Karpas-422 (cell line): ENCODE measurements at regions not wholly inside any gene's neighbourhood (a gene's known extent, or its start where the extent isn't known, plus 50 kb on each side); places are given as distances from the start of the nearest gene placed in this dataset.

Experiments used
- DNase-seq: peaks from one replicate; pipeline ENCODE4 v3.0.0-alpha.2; 2015
- H2AFZ ChIP-seq: fragments of 200-600 bp; sonication (generic); 2 replicates; pipeline ENCODE4 v1.6.1; 2014; ENCODE audit warnings: antibody characterized with exemption, low read length, mixed read lengths
- H3K27ac ChIP-seq: fragments of 200-600 bp; sonication (generic); 2 replicates; pipeline ENCODE4 v1.5.1; 2014; ENCODE audit warnings: mild to moderate bottlenecking, low read length, moderate library complexity
- H3K27me3 ChIP-seq: fragments of 200-600 bp; sonication (generic); 2 replicates; pipeline ENCODE4 v1.6.1; 2014; ENCODE audit warnings: low read length, mixed read lengths
- H3K36me3 ChIP-seq: fragments of 200-600 bp; sonication (generic); 2 replicates; pipeline ENCODE4 v1.6.1; 2014; ENCODE audit warnings: low read length, mixed read lengths; ENCODE audit not compliant: insufficient read depth
- H3K4me1 ChIP-seq: fragments of 200-600 bp; sonication (generic); 2 replicates; pipeline ENCODE4 v1.6.1; 2014; ENCODE audit warnings: mild to moderate bottlenecking, low read length, mixed read lengths
- H3K4me2 ChIP-seq: fragments of 200-600 bp; sonication (generic); 2 replicates; pipeline ENCODE4 v1.6.1; 2014; ENCODE audit warnings: low read length, low read depth, mild to moderate bottlenecking; ENCODE audit not compliant: poor library complexity, severe bottlenecking
- H3K4me3 ChIP-seq: fragments of 200-600 bp; sonication (generic); 2 replicates; pipeline ENCODE4 v1.5.1; 2014; ENCODE audit warnings: mild to moderate bottlenecking, antibody characterized with exemption, low read length, mixed read lengths
- H3K79me2 ChIP-seq: fragments of 200-600 bp; sonication (generic); 2 replicates; pipeline ENCODE4 v1.6.1; 2014; ENCODE audit warnings: mild to moderate bottlenecking, low read length, mixed read lengths
- H3K9ac ChIP-seq: fragments of 200-600 bp; sonication (generic); 2 replicates; pipeline ENCODE4 v1.6.0; 2014; ENCODE audit warnings: low read length
- H3K9me2 ChIP-seq: fragments of 200-600 bp; sonication (generic), shearing (Covaris generic); replicated peaks from 2 replicates; pipeline ENCODE4 v1.6.0; 2014; ENCODE audit warnings: mild to moderate bottlenecking, low read length, moderate library complexity; ENCODE audit not compliant: insufficient read depth
- H3K9me3 ChIP-seq: fragments of 300-700, 200-600 bp; sonication (generic); 2 replicates; pipeline ENCODE4 v1.6.1; 2014; ENCODE audit warnings: low read length, mixed read lengths
- H4K20me1 ChIP-seq: fragments of 200-600 bp; sonication (generic); 2 replicates; pipeline ENCODE4 v1.6.1; 2014; ENCODE audit warnings: mild to moderate bottlenecking, antibody characterized with exemption, low read length, low read depth; ENCODE audit not compliant: insufficient read depth

- Histone ChIP-seq H3K4me2 (no peak overlapping the region), H3K27me3 (no peaks in the 10 kb centered on the region), H3K9ac (no peak overlapping the region), H3K79me2 (no peaks in the 10 kb centered on the region), H3K9me2 (no peaks in the 10 kb centered on the region), H3K36me3 (no peaks in the 10 kb centered on the region), H3K4me1 (peaks cover 49% of the 10 kb centered on the region), H4K20me1 (no peaks in the 10 kb centered on the region), H3K27ac (no peak overlapping the region), H2AFZ (no peak overlapping the region), H3K9me3 (no peaks in the 10 kb centered on the region), H3K4me3 (no peak overlapping the region)
- DNase-seq, result no peak
These were observed 178.1 kb upstream of the KBTBD8 start for GRCh38 chr3:66819993-66820501.

GRCh38 chr3:66822186-66823008, 175.7 kb upstream of the KBTBD8 start:
- Histone ChIP-seq H3K9me2 (no peaks in the 10 kb centered on the region), H3K27ac (no peak overlapping the region), H3K9me3 (no peaks in the 10 kb centered on the region), H3K4me2 (no peak overlapping the region), H3K9ac (no peak overlapping the region), H2AFZ (peak overlapping the region; percentile 27; the same call in 1 of the 2 replicates), H3K4me3 (no peak overlapping the region), H3K79me2 (no peaks in the 10 kb centered on the region), H4K20me1 (no peaks in the 10 kb centered on the region), H3K27me3 (no peaks in the 10 kb centered on the region), H3K36me3 (no peaks in the 10 kb centered on the region; the same call in 1 of the 2 replicates), H3K4me1 (peaks cover 38% of the 10 kb centered on the region)
- peak; percentile 95 for DNase-seq

GRCh38 chr3:66823009-66823397, 175.1 kb upstream of the KBTBD8 start:
- Histone ChIP-seq H3K9me3 (no peaks in the 10 kb centered on the region), H3K4me2 (no peak overlapping the region), H3K4me1 (peaks cover 33% of the 10 kb centered on the region), H3K9ac (no peak overlapping the region), H3K9me2 (no peaks in the 10 kb centered on the region), H3K4me3 (no peak overlapping the region), H3K79me2 (no peaks in the 10 kb centered on the region), H2AFZ (peak overlapping the region; percentile 27; the same call in 1 of the 2 replicates), H3K27ac (no peak overlapping the region), H3K36me3 (no peaks in the 10 kb centered on the region; the same call in 1 of the 2 replicates), H3K27me3 (no peaks in the 10 kb centered on the region), H4K20me1 (no peaks in the 10 kb centered on the region)
- no peak for DNase-seq

GRCh38 chr3:66823532-66823931, 174.6 kb upstream of the KBTBD8 start:
- no peak for DNase-seq
- H3K4me1 ChIP-seq, result peaks cover 28% of the 10 kb centered on the region
- H3K79me2 ChIP-seq, result no peaks in the 10 kb centered on the region
- no peaks in the 10 kb centered on the region for H4K20me1 ChIP-seq
- H3K4me3 ChIP-seq, result no peak overlapping the region
- no peak overlapping the region for H2AFZ ChIP-seq
- no peak overlapping the region for H3K9ac ChIP-seq
- H3K9me3 ChIP-seq, result no peaks in the 10 kb centered on the region
- no peaks in the 10 kb centered on the region for H3K9me2 ChIP-seq
- no peak overlapping the region for H3K27ac ChIP-seq
- H3K27me3 ChIP-seq, result no peaks in the 10 kb centered on the region
- no peaks in the 10 kb centered on the region; the same call in 1 of the 2 replicates for H3K36me3 ChIP-seq
- no peak overlapping the region for H3K4me2 ChIP-seq

- no peaks in the 10 kb centered on the region for H3K27me3 ChIP-seq
- no peak overlapping the region for H2AFZ ChIP-seq
- H3K9ac ChIP-seq, result no peak overlapping the region
- no peak overlapping the region for H3K27ac ChIP-seq
- H3K4me1 ChIP-seq, result peaks cover 33% of the 10 kb centered on the region
- H3K4me2 ChIP-seq, result no peak overlapping the region
- DNase-seq, result no peak
- H3K4me3 ChIP-seq, result no peak overlapping the region
- no peaks in the 10 kb centered on the region for H3K9me2 ChIP-seq
- H3K36me3 ChIP-seq, result no peaks in the 10 kb centered on the region; the same call in 1 of the 2 replicates
- no peaks in the 10 kb centered on the region for H3K79me2 ChIP-seq
- no peaks in the 10 kb centered on the region for H3K9me3 ChIP-seq
- H4K20me1 ChIP-seq, result no peaks in the 10 kb centered on the region
These were observed 172.7 kb upstream of the KBTBD8 start for GRCh38 chr3:66825375-66825774.

GRCh38 chr3:66827726-66828125, 170.4 kb upstream of the KBTBD8 start:
- Histone ChIP-seq H3K4me1 (peaks cover 28% of the 10 kb centered on the region), H4K20me1 (no peaks in the 10 kb centered on the region), H3K36me3 (no peaks in the 10 kb centered on the region; the same call in 1 of the 2 replicates), H3K4me2 (no peak overlapping the region), H3K9me3 (no peaks in the 10 kb centered on the region), H3K4me3 (no peak overlapping the region), H3K27ac (no peak overlapping the region), H3K79me2 (no peaks in the 10 kb centered on the region), H2AFZ (0 out of 2 replicates have a peak overlapping the region, but pooled peaks have one; percentile 15), H3K9ac (no peak overlapping the region), H3K9me2 (no peaks in the 10 kb centered on the region), H3K27me3 (no peaks in the 10 kb centered on the region)
- no peak for DNase-seq

- no peaks in the 10 kb centered on the region for H3K9me3 ChIP-seq
- no peaks in the 10 kb centered on the region; the same call in 1 of the 2 replicates for H3K36me3 ChIP-seq
- no peak overlapping the region for H3K4me2 ChIP-seq
- H3K79me2 ChIP-seq, result no peaks in the 10 kb centered on the region
- no peaks in the 10 kb centered on the region for H3K9me2 ChIP-seq
- DNase-seq, result no peak
- 0 out of 2 replicates have a peak overlapping the region, but pooled peaks have one; percentile 15 for H2AFZ ChIP-seq
- H3K9ac ChIP-seq, result no peak overlapping the region
- H3K27ac ChIP-seq, result no peak overlapping the region
- no peak overlapping the region for H3K4me3 ChIP-seq
- no peaks in the 10 kb centered on the region for H4K20me1 ChIP-seq
- no peaks in the 10 kb centered on the region for H3K27me3 ChIP-seq
- peaks cover 24% of the 10 kb centered on the region for H3K4me1 ChIP-seq
These were observed 169.8 kb upstream of the KBTBD8 start for GRCh38 chr3:66828303-66828702.

GRCh38 chr3:66830301-66830700, 167.8 kb upstream of the KBTBD8 start:
- H3K27me3 ChIP-seq, result no peaks in the 10 kb centered on the region

More at GRCh38 chr3:66830301-66830700, 167.8 kb upstream of the KBTBD8 start:
- H3K9ac ChIP-seq, result no peak overlapping the region
- no peak overlapping the region for H2AFZ ChIP-seq
- no peak overlapping the region for H3K4me3 ChIP-seq
- no peaks in the 10 kb centered on the region for H4K20me1 ChIP-seq
- peaks cover 24% of the 10 kb centered on the region for H3K4me1 ChIP-seq
- no peaks in the 10 kb centered on the region; the same call in 1 of the 2 replicates for H3K36me3 ChIP-seq
- no peak for DNase-seq
- no peaks in the 10 kb centered on the region for H3K9me3 ChIP-seq
- no peak overlapping the region for H3K27ac ChIP-seq
- no peaks in the 10 kb centered on the region for H3K79me2 ChIP-seq
- H3K4me2 ChIP-seq, result no peak overlapping the region
- no peaks in the 10 kb centered on the region for H3K9me2 ChIP-seq
